Cardiac muscle cell (in vitro differentiated cells and primary cell): ENCODE measurements at regions not wholly inside any gene's neighbourhood (a gene's known extent, or its start where the extent isn't known, plus 50 kb on each side); places are given as distances from the start of the nearest gene placed in this dataset.

Source experiments
- DNase-seq, 2 donors: peaks; one replicate each; pipeline versions ENCODE4 v3.0.0 to v3.0.0-alpha.2; 2010 to 2017; ENCODE audit warnings: low read depth in 1 of 2, low spot score in 1 of 2
- H3K27ac ChIP-seq: fragments of 200-600 bp; sonication (generic); 2 replicates; pipeline ENCODE4 v1.5.1; 2016
- H3K27me3 ChIP-seq: fragments of 200-600 bp; sonication (generic); 2 replicates; pipeline ENCODE4 v1.6.0; 2016; ENCODE audit warnings: control low read depth
- H3K36me3 ChIP-seq: fragments of 200-600 bp; sonication (generic); 2 replicates; pipeline ENCODE4 v1.5.1; 2016; ENCODE audit warnings: control low read depth
- H3K4me1 ChIP-seq: fragments of 200-600 bp; sonication (generic); 2 replicates; pipeline ENCODE4 v1.8.1; 2017; ENCODE audit warnings: low read depth, mild to moderate bottlenecking, mixed run types
- H3K4me3 ChIP-seq: fragments of 200-600 bp; sonication (generic); 2 replicates; pipeline ENCODE4 v1.5.1; 2016; ENCODE audit warnings: mild to moderate bottlenecking
- H3K9me3 ChIP-seq: fragments of 200-600 bp; sonication (generic); 2 replicates; pipeline ENCODE4 v1.5.1; 2017; ENCODE audit warnings: low read depth, mild to moderate bottlenecking, control low read depth
- CTCF ChIP-seq: IDR thresholded peaks from 2 replicates; pipeline ENCODE4 v1.5.1; 2012; ENCODE audit warnings: low read depth, mild to moderate bottlenecking, low read length

- H3K4me1 ChIP-seq, result no peaks in the 10 kb centered on the region
- no peak overlapping the region for H3K4me3 ChIP-seq
- no peaks in the 10 kb centered on the region for H3K9me3 ChIP-seq
- H3K27me3 ChIP-seq, result peaks cover 17% of the 10 kb centered on the region
- TF ChIP-seq CTCF, result no peak
- no peak overlapping the region for H3K27ac ChIP-seq
- H3K36me3 ChIP-seq, result no peaks in the 10 kb centered on the region
- no peak for DNase-seq
Measured at GRCh38 chr4:129429581-129430320, 333.8 kb downstream of the C4orf33 start.

GRCh38 chr4:129437347-129437746 is 341.4 kb downstream of the C4orf33 start:
- TF ChIP-seq CTCF, result no peak
- Histone ChIP-seq H3K27ac (no peak overlapping the region), H3K4me3 (no peak overlapping the region), H3K9me3 (no peaks in the 10 kb centered on the region), H3K4me1 (no peaks in the 10 kb centered on the region), H3K36me3 (no peaks in the 10 kb centered on the region), H3K27me3 (peaks cover 6% of the 10 kb centered on the region)
- DNase-seq, result no peak

GRCh38 chr4:129438456-129438981 is 342.6 kb downstream of the C4orf33 start:
- no peak for TF ChIP-seq CTCF

GRCh38 chr4:129446074-129446473 is 350.1 kb downstream of the C4orf33 start:
- H3K4me1 ChIP-seq, result no peaks in the 10 kb centered on the region
- no peak overlapping the region for H3K4me3 ChIP-seq
- peak in 1 of 2 donors; percentile 2 for DNase-seq
- no peak for TF ChIP-seq CTCF
- H3K9me3 ChIP-seq, result no peaks in the 10 kb centered on the region
- H3K27me3 ChIP-seq, result no peaks in the 10 kb centered on the region
- H3K36me3 ChIP-seq, result no peaks in the 10 kb centered on the region
- no peak overlapping the region for H3K27ac ChIP-seq

More at GRCh38 chr4:129438456-129438981, 342.6 kb downstream of the C4orf33 start:
- no peaks in the 10 kb centered on the region for H3K4me1 ChIP-seq
- H3K36me3 ChIP-seq, result no peaks in the 10 kb centered on the region
- H3K27me3 ChIP-seq, result peaks cover 6% of the 10 kb centered on the region
- H3K27ac ChIP-seq, result no peak overlapping the region
- H3K4me3 ChIP-seq, result no peak overlapping the region
- DNase-seq, result no peak
- H3K9me3 ChIP-seq, result no peaks in the 10 kb centered on the region

- no peaks in the 10 kb centered on the region for H3K4me1 ChIP-seq
- H3K9me3 ChIP-seq, result no peaks in the 10 kb centered on the region
- no peak overlapping the region for H3K27ac ChIP-seq
- no peaks in the 10 kb centered on the region for H3K36me3 ChIP-seq
- TF ChIP-seq CTCF, result no peak
- H3K4me3 ChIP-seq, result no peak overlapping the region
- no peak for DNase-seq
- no peaks in the 10 kb centered on the region for H3K27me3 ChIP-seq
Measured at GRCh38 chr4:129453524-129454200, 357.7 kb downstream of the C4orf33 start.
